BJ (cell line): ENCODE measurements at regions not wholly inside any gene's neighbourhood (a gene's known extent, or its start where the extent isn't known, plus 50 kb on each side); places are given as distances from the start of the nearest gene placed in this dataset.

ENCODE experiments used
- CTCF ChIA-PET: fragments of 350-600 bp; formaldehyde crosslinking; extraction: SDS; loops from one replicate; lab custom pipeline; 2021; ENCODE audit warnings: antibody characterized with exemption, inconsistent platforms; lab: Yijun Ruan, JAX
- POLR2A ChIA-PET: fragments of 300-600 bp; sonication (Branson Sonifier 250); formaldehyde crosslinking; extraction: SDS; loops from one replicate; lab custom pipeline; 2021; ENCODE audit warnings: antibody characterized with exemption; lab: Charles Lee
- DNase-seq: peaks from one replicate; pipeline ENCODE4 v3.0.0-alpha.2; 2011; ENCODE audit warnings: low read depth
- H3K27me3 ChIP-seq: 2 replicates; pipeline ENCODE4 v1.6.0; 2011; ENCODE audit warnings: low read length; ENCODE audit not compliant: control insufficient read depth, insufficient read depth
- H3K36me3 ChIP-seq: 2 replicates; pipeline ENCODE4 v1.5.1; 2011; ENCODE audit warnings: low read length; ENCODE audit not compliant: control insufficient read depth, insufficient read depth
- H3K4me3 ChIP-seq: 2 replicates; pipeline ENCODE4 v1.5.1; 2011; ENCODE audit warnings: low read depth, mild to moderate bottlenecking, control low read depth, low read length
- CTCF ChIP-seq: IDR thresholded peaks from 2 replicates; pipeline ENCODE4 v1.5.1; 2011; ENCODE audit warnings: low read depth, mild to moderate bottlenecking, control low read depth, inconsistent platforms, low read length, moderate library complexity; ENCODE audit not compliant: insufficient read depth

- H3K36me3 ChIP-seq = no peaks in the 10 kb centered on the region
- H3K4me3 ChIP-seq = no peak overlapping the region
- no peaks in the 10 kb centered on the region for H3K27me3 ChIP-seq
- ChIA-PET CTCF (interaction anchor here (0.5 kb wide), 1 partner anchor 1582 kb away, joined by 3 read pairs; no protein-coding TSS in a partner anchor), POLR2A (no interaction called here)
- no peak for TF ChIP-seq CTCF
- DNase-seq = no peak
These were observed 134.8 kb upstream of the SPRY2 start for GRCh38 chr13:80475718-80476117.

- CTCF ChIA-PET = no interaction called here
- POLR2A ChIA-PET = no interaction called here
- H3K36me3 ChIP-seq = no peaks in the 10 kb centered on the region
- no peak for DNase-seq
- no peak for TF ChIP-seq CTCF
- no peaks in the 10 kb centered on the region for H3K27me3 ChIP-seq
- no peak overlapping the region for H3K4me3 ChIP-seq
These were observed 132.8 kb upstream of the SPRY2 start for GRCh38 chr13:80473695-80474094.

GRCh38 chr13:80469853-80470381, 129.0 kb upstream of the SPRY2 start:
- no peak for DNase-seq
- POLR2A ChIA-PET = no interaction called here
- CTCF ChIA-PET = no interaction called here
- no peak overlapping the region for H3K4me3 ChIP-seq
- H3K36me3 ChIP-seq = no peaks in the 10 kb centered on the region
- no peaks in the 10 kb centered on the region for H3K27me3 ChIP-seq
- no peak for TF ChIP-seq CTCF

GRCh38 chr13:80469105-80469852, 128.4 kb upstream of the SPRY2 start:
- H3K36me3 ChIP-seq = no peaks in the 10 kb centered on the region
- POLR2A ChIA-PET = no interaction called here
- DNase-seq = no peak
- TF ChIP-seq CTCF = no peak
- CTCF ChIA-PET = no interaction called here
- H3K27me3 ChIP-seq = no peaks in the 10 kb centered on the region
- H3K4me3 ChIP-seq = no peak overlapping the region

GRCh38 chr13:80465321-80465720, 124.4 kb upstream of the SPRY2 start:
- ChIA-PET POLR2A (no interaction called here), CTCF (no interaction called here)
- no peak for DNase-seq
- Histone ChIP-seq H3K27me3 (no peaks in the 10 kb centered on the region), H3K4me3 (no peak overlapping the region), H3K36me3 (no peaks in the 10 kb centered on the region)
- no peak for TF ChIP-seq CTCF
